PC-9 (cell line): ENCODE measurements at regions not wholly inside any gene's neighbourhood (a gene's known extent, or its start where the extent isn't known, plus 50 kb on each side); places are given as distances from the start of the nearest gene placed in this dataset.

ENCODE experiments used
- BruUV-seq: library from RNA; stranded (reverse); fragments of 400-500 nt; replicated peaks from 2 replicates; lab custom pipeline; 2021; lab: Mats Ljungman, UMichigan
- CTCF ChIA-PET: fragments of 300-600 bp; sonication (Branson Sonifier 250); formaldehyde crosslinking; loops from one replicate; lab custom pipeline; 2022; ENCODE audit warnings: antibody characterized with exemption; lab: Charles Lee
- POLR2A ChIA-PET: fragments of 300-600 bp; sonication (Branson Sonifier 250); formaldehyde crosslinking; loops from one replicate; lab custom pipeline; 2022; ENCODE audit warnings: antibody characterized with exemption; ENCODE audit not compliant: unreplicated experiment; lab: Charles Lee
- DNase-seq, 2 experiments: peaks; one replicate each; pipeline versions ENCODE4 v3.0.0 to v3.0.0-alpha.2; 2015 to 2022; ENCODE audit warnings: mixed read lengths in 1 of 2
- H2AFZ ChIP-seq: fragments of 200-600 bp; sonication (generic); 2 replicates; pipeline ENCODE4 v1.8.1; 2017; ENCODE audit warnings: antibody characterized with exemption
- H3F3A ChIP-seq: fragments of 200-600 bp; sonication (generic); 2 replicates; pipeline ENCODE4 v1.8.1; 2017; ENCODE audit warnings: antibody characterized with exemption, mild to moderate bottlenecking, low read depth; ENCODE audit not compliant: insufficient read depth
- H3K27ac ChIP-seq: fragments of 200-600 bp; sonication (generic); 2 replicates; pipeline ENCODE4 v1.6.1; 2016; ENCODE audit warnings: mixed run types
- H3K27me3 ChIP-seq: fragments of 200-600 bp; sonication (generic); 2 replicates; pipeline ENCODE4 v1.6.1; 2016; ENCODE audit warnings: low read depth, mixed run types; ENCODE audit not compliant: insufficient read depth
- H3K36me3 ChIP-seq: fragments of 200-600 bp; sonication (generic); 2 replicates; pipeline ENCODE4 v1.6.1; 2016; ENCODE audit warnings: low read depth, mixed run types
- H3K4me1 ChIP-seq: fragments of 200-600 bp; sonication (generic); replicated peaks from 2 replicates; pipeline ENCODE4 v1.6.1; 2016; ENCODE audit warnings: mixed run types; ENCODE audit not compliant: insufficient read depth
- H3K4me2 ChIP-seq: fragments of 200-600 bp; sonication (generic); 2 replicates; pipeline ENCODE4 v1.6.1; 2017; ENCODE audit warnings: mixed run types
- H3K4me3 ChIP-seq: fragments of 200-600 bp; sonication (generic); 2 replicates; pipeline ENCODE4 v1.6.1; 2016; ENCODE audit warnings: mixed run types
- H3K79me2 ChIP-seq: fragments of 200-600 bp; sonication (generic); 2 replicates; pipeline ENCODE4 v1.6.1; 2017; ENCODE audit warnings: low read depth, mixed run types
- H3K9me2 ChIP-seq: fragments of 200-600 bp; sonication (generic); 2 replicates; pipeline ENCODE4 v1.8.1; 2017; ENCODE audit warnings: mild to moderate bottlenecking; ENCODE audit not compliant: insufficient read depth
- H3K9me3 ChIP-seq: fragments of 200-600 bp; sonication (generic); 2 replicates; pipeline ENCODE4 v1.8.1; 2016; ENCODE audit warnings: low read depth; ENCODE audit not compliant: insufficient read depth
- H4K20me1 ChIP-seq: fragments of 200-600 bp; sonication (generic); 2 replicates; pipeline ENCODE4 v1.8.1; 2017; ENCODE audit not compliant: insufficient read depth
- EZH2 ChIP-seq: fragments of 200-600 bp; sonication (generic); IDR thresholded peaks from 2 replicates; pipeline ENCODE4 v1.8.0; 2017; ENCODE audit warnings: antibody characterized with exemption, low read depth
- intact Hi-C: fragments of 100-400 bp; cut with micrococcal nuclease; formaldehyde crosslinking; loops from one replicate; pipeline ENCODE4 v1.10.0; 2022; ENCODE audit not compliant: unreplicated experiment
- TF ChIP-seq, protein P1 (sequence below): fragments of 200-600 bp; sonication (generic); conservative IDR thresholded peaks from 2 replicates; pipeline ENCODE4 v1.6.1; 2017; ENCODE audit warnings: mixed run types, antibody characterized with exemption, mild to moderate bottlenecking, moderate library complexity

DNA sequence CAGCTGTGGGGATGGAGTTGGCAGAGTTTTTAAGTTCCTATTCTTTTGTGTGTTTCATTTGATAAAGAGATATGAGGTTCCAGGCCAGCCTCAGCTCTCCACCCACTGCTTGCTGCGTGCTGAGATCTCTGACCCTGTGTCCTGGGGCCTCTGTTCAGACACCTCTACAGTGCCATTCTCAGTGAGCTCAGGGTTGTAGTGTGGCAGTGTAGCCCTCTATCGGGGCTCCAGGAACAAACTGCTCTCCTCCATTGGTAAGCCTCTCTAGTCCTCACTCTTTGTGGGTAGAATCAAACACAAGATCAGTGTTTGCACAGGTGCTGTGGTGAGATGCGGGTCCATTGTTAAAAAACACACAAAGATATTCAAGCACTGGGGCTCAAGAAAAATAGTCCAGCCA lies 386.6 kb upstream of the RPS23 start:
- BruUV-seq, result no TSS peak
- H3K36me3 ChIP-seq, result no peaks in the 10 kb centered on the region
- H3K9me3 ChIP-seq, result no peaks in the 10 kb centered on the region
- ChIA-PET POLR2A (no interaction called here), CTCF (no interaction called here)
- no peaks in the 10 kb centered on the region for H3K27me3 ChIP-seq
- TF ChIP-seq, protein P1, sequence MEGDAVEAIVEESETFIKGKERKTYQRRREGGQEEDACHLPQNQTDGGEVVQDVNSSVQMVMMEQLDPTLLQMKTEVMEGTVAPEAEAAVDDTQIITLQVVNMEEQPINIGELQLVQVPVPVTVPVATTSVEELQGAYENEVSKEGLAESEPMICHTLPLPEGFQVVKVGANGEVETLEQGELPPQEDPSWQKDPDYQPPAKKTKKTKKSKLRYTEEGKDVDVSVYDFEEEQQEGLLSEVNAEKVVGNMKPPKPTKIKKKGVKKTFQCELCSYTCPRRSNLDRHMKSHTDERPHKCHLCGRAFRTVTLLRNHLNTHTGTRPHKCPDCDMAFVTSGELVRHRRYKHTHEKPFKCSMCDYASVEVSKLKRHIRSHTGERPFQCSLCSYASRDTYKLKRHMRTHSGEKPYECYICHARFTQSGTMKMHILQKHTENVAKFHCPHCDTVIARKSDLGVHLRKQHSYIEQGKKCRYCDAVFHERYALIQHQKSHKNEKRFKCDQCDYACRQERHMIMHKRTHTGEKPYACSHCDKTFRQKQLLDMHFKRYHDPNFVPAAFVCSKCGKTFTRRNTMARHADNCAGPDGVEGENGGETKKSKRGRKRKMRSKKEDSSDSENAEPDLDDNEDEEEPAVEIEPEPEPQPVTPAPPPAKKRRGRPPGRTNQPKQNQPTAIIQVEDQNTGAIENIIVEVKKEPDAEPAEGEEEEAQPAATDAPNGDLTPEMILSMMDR, result no peak
- no peak for TF ChIP-seq EZH2
- no peaks in the 10 kb centered on the region for H3K4me1 ChIP-seq
- no peaks in the 10 kb centered on the region for H4K20me1 ChIP-seq
- no peaks in the 10 kb centered on the region for H3K79me2 ChIP-seq
- no peaks in the 10 kb centered on the region for H3K9me2 ChIP-seq
- no peak overlapping the region for H3K27ac ChIP-seq
- no peak for DNase-seq
- no peaks in the 10 kb centered on the region for H3F3A ChIP-seq
- H2AFZ ChIP-seq, result no peak overlapping the region
- no peak overlapping the region for H3K4me3 ChIP-seq
- no peak overlapping the region for H3K4me2 ChIP-seq
- intact Hi-C loops, result no loop called here

GRCh38 chr5:82663225-82663624 lies 385.1 kb upstream of the RPS23 start:
- Histone ChIP-seq H4K20me1 (no peaks in the 10 kb centered on the region), H3K4me3 (no peak overlapping the region), H3K9me2 (no peaks in the 10 kb centered on the region), H3K36me3 (no peaks in the 10 kb centered on the region), H3K79me2 (no peaks in the 10 kb centered on the region), H3F3A (no peaks in the 10 kb centered on the region), H3K4me2 (no peak overlapping the region), H3K4me1 (no peaks in the 10 kb centered on the region), H2AFZ (no peak overlapping the region), H3K27me3 (no peaks in the 10 kb centered on the region), H3K27ac (no peak overlapping the region), H3K9me3 (no peaks in the 10 kb centered on the region)
- intact Hi-C loops, result no loop called here
- no TSS peak for BruUV-seq
- no peak for TF ChIP-seq EZH2
- TF ChIP-seq, protein P1, result no peak
- ChIA-PET CTCF (no interaction called here), POLR2A (no interaction called here)
- DNase-seq, result no peak

DNA sequence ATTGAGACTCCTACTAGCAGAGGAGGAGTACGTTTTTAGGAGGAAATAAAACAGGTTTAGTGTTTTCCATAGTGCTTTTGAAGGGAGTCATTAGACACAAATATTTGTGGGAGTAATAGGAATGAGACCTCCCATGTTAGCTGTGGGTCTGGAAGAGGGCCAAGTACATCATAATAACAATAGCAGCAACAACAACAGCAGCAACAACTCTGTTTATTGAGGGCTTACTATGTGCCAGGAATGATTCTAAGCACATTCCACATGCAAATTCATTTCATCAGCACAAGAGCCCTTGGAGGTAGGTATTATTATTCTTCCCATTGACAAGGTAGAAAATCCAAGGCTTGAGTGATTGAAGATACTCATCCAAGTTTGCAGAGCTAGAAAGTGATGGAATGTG lies 384.2 kb upstream of the RPS23 start:
- H4K20me1 ChIP-seq, result no peaks in the 10 kb centered on the region
- TF ChIP-seq EZH2, result no peak
- TF ChIP-seq, protein P1, result no peak
- no peak overlapping the region for H3K4me2 ChIP-seq
- intact Hi-C loops, result no loop called here
- H2AFZ ChIP-seq, result no peak overlapping the region
- no peaks in the 10 kb centered on the region for H3K27me3 ChIP-seq
- no peaks in the 10 kb centered on the region for H3K4me1 ChIP-seq
- no peak overlapping the region for H3K4me3 ChIP-seq
- DNase-seq, result no peak
- no peaks in the 10 kb centered on the region for H3K9me2 ChIP-seq
- H3K36me3 ChIP-seq, result no peaks in the 10 kb centered on the region
- no peaks in the 10 kb centered on the region for H3K79me2 ChIP-seq
- no peaks in the 10 kb centered on the region for H3K9me3 ChIP-seq
- POLR2A ChIA-PET, result no interaction called here
- H3K27ac ChIP-seq, result no peak overlapping the region
- no peaks in the 10 kb centered on the region for H3F3A ChIP-seq
- BruUV-seq, result no TSS peak
- CTCF ChIA-PET, result no interaction called here
